A673 (cell line): ENCODE measurements at regions not wholly inside any gene's neighbourhood (a gene's known extent, or its start where the extent isn't known, plus 50 kb on each side); places are given as distances from the start of the nearest gene placed in this dataset.

Experiments used
- BruUV-seq: library from RNA; stranded (reverse); fragments of 400-500 nt; replicated peaks from 2 replicates; lab custom pipeline; 2021; lab: Mats Ljungman, UMichigan
- CTCF ChIA-PET: fragments of 300-600 bp; sonication (Branson Sonifier 250); formaldehyde crosslinking; loops from one replicate; lab custom pipeline; 2022; ENCODE audit warnings: antibody characterized with exemption; lab: Charles Lee
- POLR2A ChIA-PET: fragments of 300-600 bp; sonication (Branson Sonifier 250); formaldehyde crosslinking; loops from one replicate; lab custom pipeline; 2022; ENCODE audit warnings: antibody characterized with exemption; ENCODE audit not compliant: low non-redundant PET; lab: Charles Lee
- DNase-seq: peaks from one replicate; pipeline ENCODE4 v3.0.0-alpha.2; 2015; ENCODE audit warnings: low spot score
- H3K27ac ChIP-seq: fragments of 200-600 bp; sonication (generic); 2 replicates; pipeline ENCODE4 v1.5.1; 2016; ENCODE audit warnings: mixed run types, low read depth, mild to moderate bottlenecking, mixed read lengths, antibody characterized with exemption, low read length; ENCODE audit not compliant: poor library complexity, severe bottlenecking
- H3K27me3 ChIP-seq: fragments of 200-600 bp; sonication (generic); replicated peaks from 2 replicates; pipeline ENCODE4 v1.6.1; 2017; ENCODE audit warnings: mixed run types, low read depth, mild to moderate bottlenecking, mixed read lengths, antibody characterized with exemption, low read length; ENCODE audit not compliant: insufficient read depth, poor library complexity
- H3K36me3 ChIP-seq: fragments of 200-600 bp; sonication (generic); 2 replicates; pipeline ENCODE4 v1.6.1; 2016; ENCODE audit warnings: mixed run types, mild to moderate bottlenecking, mixed read lengths, antibody characterized with exemption, low read length; ENCODE audit not compliant: insufficient read depth, poor library complexity, severe bottlenecking
- H3K4me1 ChIP-seq: fragments of 200-600 bp; sonication (generic); 2 replicates; pipeline ENCODE4 v1.6.1; 2017; ENCODE audit warnings: mixed run types, mild to moderate bottlenecking, mixed read lengths, antibody characterized with exemption, low read length; ENCODE audit not compliant: insufficient read depth, poor library complexity, severe bottlenecking
- H3K4me3 ChIP-seq: fragments of 200-600 bp; sonication (generic); 2 replicates; pipeline ENCODE4 v1.5.1; 2016; ENCODE audit warnings: low read depth, mixed run types, mild to moderate bottlenecking, mixed read lengths, low read length; ENCODE audit not compliant: poor library complexity, severe bottlenecking
- H3K9me3 ChIP-seq: fragments of 200-600 bp; sonication (generic); 2 replicates; pipeline ENCODE4 v1.6.1; 2016; ENCODE audit warnings: mixed run types, low read depth, mild to moderate bottlenecking, mixed read lengths, antibody characterized with exemption, low read length; ENCODE audit not compliant: poor library complexity, severe bottlenecking
- CTCF ChIP-seq: fragments of 300-800, 200-600 bp; sonication (generic); conservative IDR thresholded peaks from 2 replicates; pipeline ENCODE4 v1.5.1; 2017; ENCODE audit warnings: low read depth, mild to moderate bottlenecking, antibody characterized with exemption, low read length, moderate library complexity, mixed read lengths
- EZH2 ChIP-seq: fragments of 200-600 bp; sonication (generic); IDR thresholded peaks from 2 replicates; pipeline ENCODE4 v1.6.1; 2017; ENCODE audit warnings: borderline replicate concordance, low read depth, mild to moderate bottlenecking, mixed read lengths, antibody characterized with exemption, low read length; ENCODE audit not compliant: poor library complexity, severe bottlenecking
- intact Hi-C: fragments of 100-400 bp; cut with micrococcal nuclease; formaldehyde crosslinking; loops from one replicate; pipeline ENCODE4 v1.10.0; 2022; ENCODE audit not compliant: unreplicated experiment

GRCh38 chr7:50226669-50227068 lies 77.8 kb upstream of the IKZF1 start:
- intact Hi-C loops = loop anchor here (5.0 kb wide), 1 partner anchor 126 kb away; no protein-coding TSS in a partner anchor

DNA sequence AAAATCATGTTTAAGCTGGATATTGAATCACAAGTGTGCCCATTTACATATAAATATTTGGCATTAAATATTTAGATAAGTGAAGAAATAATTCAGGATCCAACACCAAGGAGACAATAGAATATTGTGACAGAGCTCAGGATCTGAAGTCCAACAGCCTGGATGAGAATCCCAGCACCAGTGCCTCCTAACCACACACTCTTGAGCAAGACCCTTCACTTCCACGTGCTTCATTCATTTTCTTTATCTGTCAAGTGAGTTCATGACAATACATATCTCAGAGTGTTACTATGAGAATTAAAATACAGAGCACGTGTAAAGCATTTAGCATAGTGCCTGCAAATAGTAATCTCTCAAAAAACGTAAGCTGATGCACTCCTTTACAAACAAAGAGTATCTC lies 78.4 kb upstream of the IKZF1 start:
- no peak for DNase-seq
- ChIA-PET CTCF (no interaction called here), POLR2A (no interaction called here)
- Histone ChIP-seq H3K4me1 (peaks cover 6% of the 10 kb centered on the region), H3K4me3 (no peak overlapping the region), H3K27me3 (no peaks in the 10 kb centered on the region), H3K27ac (no peak overlapping the region), H3K36me3 (no peaks in the 10 kb centered on the region), H3K9me3 (peaks cover 26% of the 10 kb centered on the region)
- intact Hi-C loops = loop anchor here (5.0 kb wide), 1 partner anchor 126 kb away; no protein-coding TSS in a partner anchor
- TF ChIP-seq EZH2 (no peak), CTCF (no peak)
- no TSS peak for BruUV-seq

More at GRCh38 chr7:50226669-50227068, 77.8 kb upstream of the IKZF1 start:
- DNase-seq = no peak
- no peaks in the 10 kb centered on the region for H3K36me3 ChIP-seq
- H3K27me3 ChIP-seq = no peaks in the 10 kb centered on the region
- no peak overlapping the region for H3K27ac ChIP-seq
- peaks cover 26% of the 10 kb centered on the region for H3K9me3 ChIP-seq
- BruUV-seq = no TSS peak
- no peak overlapping the region for H3K4me3 ChIP-seq
- TF ChIP-seq EZH2 (no peak), CTCF (no peak)
- H3K4me1 ChIP-seq = peaks cover 6% of the 10 kb centered on the region
- ChIA-PET CTCF (interaction anchor here (1.2 kb wide), 1 partner anchor 20 kb away, joined by 3 read pairs; no protein-coding TSS in a partner anchor), POLR2A (no interaction called here)

DNA sequence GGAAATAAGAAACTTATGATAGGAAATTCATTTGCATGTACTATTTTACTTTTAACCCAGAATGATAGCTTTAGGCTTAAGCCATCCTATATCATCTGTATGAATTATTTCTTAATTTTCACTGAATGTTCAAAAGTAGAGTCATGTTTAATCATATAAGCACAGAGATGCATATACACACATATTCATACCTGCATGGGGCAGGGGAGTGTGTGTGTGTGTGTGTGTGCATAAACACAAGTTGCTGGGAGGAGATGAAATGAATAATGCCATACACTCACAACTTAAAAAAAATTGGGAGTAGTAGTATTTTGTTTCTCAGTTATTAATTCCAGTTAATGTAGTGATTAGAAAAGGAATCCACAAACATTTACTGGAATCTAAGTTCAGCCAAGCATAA lies 83.1 kb upstream of the IKZF1 start:
- H3K9me3 ChIP-seq = peaks cover 12% of the 10 kb centered on the region
- intact Hi-C loops = no loop called here
- H3K4me1 ChIP-seq = no peaks in the 10 kb centered on the region
- no peaks in the 10 kb centered on the region for H3K27me3 ChIP-seq
- BruUV-seq = no TSS peak
- no peaks in the 10 kb centered on the region for H3K36me3 ChIP-seq
- POLR2A ChIA-PET = no interaction called here
- no peak overlapping the region for H3K4me3 ChIP-seq
- no peak for TF ChIP-seq EZH2
- no peak for TF ChIP-seq CTCF
- CTCF ChIA-PET = no interaction called here
- no peak overlapping the region for H3K27ac ChIP-seq
- DNase-seq = no peak
